NT2/D1 (cell line): ENCODE measurements at regions not wholly inside any gene's neighbourhood (a gene's known extent, or its start where the extent isn't known, plus 50 kb on each side); places are given as distances from the start of the nearest gene placed in this dataset.

Source experiments
- SUZ12 ChIP-seq: IDR thresholded peaks from 2 replicates; pipeline ENCODE4 v1.6.1; 2011; ENCODE audit not compliant: insufficient read length, insufficient read depth; ENCODE audit errors: extremely low read depth
- YY1 ChIP-seq: IDR thresholded peaks from 2 replicates; pipeline ENCODE4 v1.6.1; 2011; ENCODE audit not compliant: insufficient read length, insufficient read depth
- ZNF274 ChIP-seq: IDR thresholded peaks from 2 replicates; pipeline ENCODE4 v1.6.1; 2011; ENCODE audit warnings: mild to moderate bottlenecking, low read depth, low read length

- TF ChIP-seq YY1 = no peak
- no peak for TF ChIP-seq SUZ12
- TF ChIP-seq ZNF274 = no peak
Observed at GRCh38 chr12:45570501-45570900, 159.0 kb upstream of the ARID2 start.
